H9 (cell line): ENCODE measurements at regions not wholly inside any gene's neighbourhood (a gene's known extent, or its start where the extent isn't known, plus 50 kb on each side); places are given as distances from the start of the nearest gene placed in this dataset.

Source experiments
- DNase-seq: peaks from one replicate; pipeline ENCODE4 v3.0.0-alpha.2; 2017
- H2AFZ ChIP-seq: one replicate; pipeline ENCODE4 v1.6.1; 2013; ENCODE audit warnings: mild to moderate bottlenecking, low read length, control low read depth, moderate library complexity
- H2AK5ac ChIP-seq: 2 replicates; pipeline ENCODE4 v1.6.1; 2013; ENCODE audit warnings: low read length, control low read depth, mixed read lengths; ENCODE audit not compliant: insufficient read length
- H2BK120ac ChIP-seq: one replicate; pipeline ENCODE4 v1.6.1; 2013; ENCODE audit warnings: low read depth, mild to moderate bottlenecking, low read length, control low read depth, inconsistent platforms; ENCODE audit not compliant: poor library complexity, severe bottlenecking
- H2BK12ac ChIP-seq: 2 replicates; pipeline ENCODE4 v1.6.1; 2013; ENCODE audit warnings: low read length, control low read depth, mixed read lengths, low read depth; ENCODE audit not compliant: insufficient read length
- H2BK15ac ChIP-seq: 2 replicates; pipeline ENCODE4 v1.6.1; 2013; ENCODE audit warnings: low read depth, low read length, control low read depth
- H2BK20ac ChIP-seq: one replicate; pipeline ENCODE4 v1.6.1; 2013; ENCODE audit warnings: low read depth, mild to moderate bottlenecking, low read length, control low read depth, inconsistent platforms; ENCODE audit not compliant: poor library complexity, severe bottlenecking
- H2BK5ac ChIP-seq: 2 replicates; pipeline ENCODE4 v1.6.1; 2013; ENCODE audit warnings: low read length, control low read depth, mixed read lengths; ENCODE audit not compliant: insufficient read length
- H3K14ac ChIP-seq: 2 replicates; pipeline ENCODE4 v1.6.1; 2013; ENCODE audit warnings: low read length, control low read depth; ENCODE audit not compliant: insufficient read depth
- H3K18ac ChIP-seq: 2 replicates; pipeline ENCODE4 v1.6.1; 2013; ENCODE audit warnings: low read depth, mild to moderate bottlenecking, mixed read lengths, low read length, control low read depth; ENCODE audit not compliant: insufficient read length
- H3K23ac ChIP-seq: 2 replicates; pipeline ENCODE4 v1.6.1; 2013; ENCODE audit warnings: low read length, control low read depth, mixed read lengths, low read depth; ENCODE audit not compliant: insufficient read length
- H3K23me2 ChIP-seq: 2 replicates; pipeline ENCODE4 v1.6.1; 2013; ENCODE audit warnings: low read depth, mild to moderate bottlenecking, mixed read lengths, low read length, control low read depth; ENCODE audit not compliant: insufficient read length, poor library complexity, severe bottlenecking
- H3K27ac ChIP-seq: 2 replicates; pipeline ENCODE4 v1.5.1; 2013; ENCODE audit warnings: low read length, control low read depth, mixed read lengths, low read depth; ENCODE audit not compliant: insufficient read length
- H3K27me3 ChIP-seq: 2 replicates; pipeline ENCODE4 v1.6.1; 2013; ENCODE audit warnings: low read length, control low read depth, inconsistent platforms; ENCODE audit not compliant: insufficient read depth
- H3K4ac ChIP-seq: 2 replicates; pipeline ENCODE4 v1.6.1; 2013; ENCODE audit warnings: low read depth, mild to moderate bottlenecking, control low read depth, inconsistent platforms, low read length, moderate library complexity
- H3K4me1 ChIP-seq: 2 replicates; pipeline ENCODE4 v1.6.1; 2013; ENCODE audit warnings: low read length, control low read depth, inconsistent platforms; ENCODE audit not compliant: insufficient read depth
- H3K4me2 ChIP-seq: 2 replicates; pipeline ENCODE4 v1.6.1; 2013; ENCODE audit warnings: low read length, control low read depth, mixed read lengths; ENCODE audit not compliant: insufficient read length, insufficient read depth
- H3K56ac ChIP-seq: 2 replicates; pipeline ENCODE4 v1.6.1; 2013; ENCODE audit warnings: low read depth, mild to moderate bottlenecking, mixed read lengths, low read length, control low read depth; ENCODE audit not compliant: insufficient read length
- H3K79me1 ChIP-seq: 2 replicates; pipeline ENCODE4 v1.6.1; 2013; ENCODE audit warnings: low read depth, mild to moderate bottlenecking, moderate library complexity, low read length, control low read depth, inconsistent platforms; ENCODE audit not compliant: insufficient read depth, poor library complexity, severe bottlenecking
- H3K79me2 ChIP-seq: 2 replicates; pipeline ENCODE4 v1.6.1; 2013; ENCODE audit warnings: low read length, control low read depth, inconsistent platforms; ENCODE audit not compliant: insufficient read depth
- H3K9ac ChIP-seq: 2 replicates; pipeline ENCODE4 v1.6.1; 2013; ENCODE audit warnings: low read length, control low read depth, mixed read lengths; ENCODE audit not compliant: insufficient read length; ENCODE audit errors: extremely low read depth
- H3K9me3 ChIP-seq: one replicate; pipeline ENCODE4 v1.6.1; 2013; ENCODE audit warnings: low read depth, low read length, inconsistent platforms; ENCODE audit not compliant: control insufficient read depth
- H3T11ph ChIP-seq: one replicate; pipeline ENCODE4 v1.6.1; 2013; ENCODE audit warnings: mild to moderate bottlenecking, low read length, control low read depth, inconsistent platforms
- H4K20me1 ChIP-seq: one replicate; pipeline ENCODE4 v1.6.1; 2013; ENCODE audit not compliant: control insufficient read depth, insufficient read length, insufficient read depth
- H4K5ac ChIP-seq: 2 replicates; pipeline ENCODE4 v1.6.1; 2013; ENCODE audit warnings: low read depth, mild to moderate bottlenecking, mixed read lengths, low read length, control low read depth; ENCODE audit not compliant: insufficient read length
- H4K8ac ChIP-seq: replicated peaks from 2 replicates; pipeline ENCODE4 v1.6.1; 2013; ENCODE audit warnings: low read length, control low read depth, mixed read lengths, low read depth; ENCODE audit not compliant: insufficient read length
- H4K91ac ChIP-seq: 2 replicates; pipeline ENCODE4 v1.6.1; 2013; ENCODE audit warnings: low read depth, mild to moderate bottlenecking, moderate library complexity, mixed read lengths, low read length, control low read depth; ENCODE audit not compliant: insufficient read length
- H3K27ac Mint-ChIP-seq, 3 experiments: 2 replicates in 2 of 3; 3 replicates in 1 of 3; pipeline ENCODE4 v1.8.0; 2020 to 2021; ENCODE audit warnings: mixed read lengths in 3 of 3, mild to moderate bottlenecking in 1 of 3, moderate library complexity in 1 of 3
- H3K27me3 Mint-ChIP-seq: 2 replicates; pipeline ENCODE4 v1.8.0; 2021; ENCODE audit warnings: low read depth, mild to moderate bottlenecking, moderate library complexity, mixed read lengths
- H3K36me3 Mint-ChIP-seq, 3 experiments: 2 replicates in 2 of 3; 3 replicates in 1 of 3; pipeline ENCODE4 v1.8.0; 2020 to 2021; ENCODE audit warnings: low read depth in 3 of 3, mixed read lengths in 3 of 3; ENCODE audit not compliant: insufficient read depth in 1 of 3
- H3K4me1 Mint-ChIP-seq, 2 experiments: 2 replicates each; pipeline ENCODE4 v1.8.0; 2020; ENCODE audit warnings: mixed read lengths in 2 of 2
- H3K4me3 Mint-ChIP-seq, 2 experiments: 2 replicates in 1 of 2; 3 replicates in 1 of 2; pipeline ENCODE4 v1.8.0; 2020 to 2021; ENCODE audit warnings: mild to moderate bottlenecking in 2 of 2, mixed read lengths in 2 of 2, moderate library complexity in 1 of 2
- H3K9me3 Mint-ChIP-seq, 2 experiments: 2 replicates in 1 of 2; 3 replicates in 1 of 2; pipeline ENCODE4 v1.8.0; 2020; ENCODE audit warnings: mild to moderate bottlenecking in 2 of 2, mixed read lengths in 2 of 2, moderate library complexity in 1 of 2
- CTCF ChIP-seq: fragments of 200-600 bp; sonication (generic); conservative IDR thresholded peaks from 3 replicates; pipeline ENCODE4 v1.8.0; 2021; ENCODE audit warnings: antibody characterized with exemption, mild to moderate bottlenecking
- WGBS: extraction: QIAGEN DNeasy Blood & Tissue Kit; methylation state at CpG from one replicate; pipeline ENCODE4 v1.1.7; 2013; ENCODE audit warnings: missing lambda C conversion rate, low lambda C conversion rate, mixed read lengths; ENCODE audit not compliant: insufficient read length; ENCODE audit errors: extremely low coverage; 5-methylcytosine and 5-hydroxymethylcytosine counted together

GRCh38 chr3:124352149-124352539 lies 360.2 kb upstream of the ROPN1 start:
- Histone ChIP-seq H3K56ac (no peak overlapping the region), H2BK12ac (no peak overlapping the region), H2BK5ac (no peak overlapping the region), H3K27ac (no peak overlapping the region), H4K91ac (no peak overlapping the region), H2BK120ac (no peak overlapping the region), H3K18ac (no peak overlapping the region), H2AK5ac (no peak overlapping the region), H4K5ac (no peak overlapping the region), H4K8ac (no peak overlapping the region), H3K79me2 (no peaks in the 10 kb centered on the region), H3K23me2 (no peaks in the 10 kb centered on the region), H3T11ph (no peak overlapping the region), H3K4me2 (no peak overlapping the region), H2BK20ac (no peak overlapping the region), H4K20me1 (no peaks in the 10 kb centered on the region), H2BK15ac (no peak overlapping the region), H3K9ac (no peak overlapping the region), H3K9me3 (no peaks in the 10 kb centered on the region), H2AFZ (no peak overlapping the region), H3K79me1 (no peaks in the 10 kb centered on the region), H3K27me3 (no peaks in the 10 kb centered on the region), H3K4me1 (no peaks in the 10 kb centered on the region), H3K4ac (no peak overlapping the region), H3K14ac (no peak overlapping the region), H3K23ac (no peak overlapping the region)
- no peak overlapping the region for H3K27ac Mint-ChIP-seq
- peaks cover 0 to 5% of the 10 kb centered on the region in 2 experiments; a peak in 1 of 4 replicates for H3K4me1 Mint-ChIP-seq
- no peak for DNase-seq
- TF ChIP-seq CTCF: no peak
- H3K4me3 Mint-ChIP-seq: no peak overlapping the region
- WGBS: no CpG with 5 or more reads among the region's 3 CpGs
- peaks cover 0 to 2% (median 0%) of the 10 kb centered on the region in 3 experiments; a peak in 1 of 7 replicates for H3K36me3 Mint-ChIP-seq
- no peaks in the 10 kb centered on the region; the same call in 1 of the 2 replicates for H3K27me3 Mint-ChIP-seq
- H3K9me3 Mint-ChIP-seq: 0 out of 5 replicates have a peak, but pooled peaks cover 0 to 2% of the 10 kb centered on the region in 2 experiments
